GM12875 (cell line): ENCODE measurements at regions not wholly inside any gene's neighbourhood (a gene's known extent, or its start where the extent isn't known, plus 50 kb on each side); places are given as distances from the start of the nearest gene placed in this dataset.
"Not testable (repeated sequence)": the region's sequence is repeated elsewhere in the genome, so short reads cannot be mapped to it uniquely, and the experiment has no call there.

Experiments
- H3K4me3 ChIP-seq: one replicate; pipeline ENCODE4 v1.5.1; 2011; ENCODE audit warnings: low read depth, low read length, control low read depth
- CTCF ChIP-seq: IDR thresholded peaks from 2 replicates; pipeline ENCODE4 v1.5.1; 2011; ENCODE audit warnings: low read depth, mild to moderate bottlenecking, control low read depth, inconsistent platforms, low read length, moderate library complexity, borderline replicate concordance; ENCODE audit not compliant: insufficient read depth

- no peak for TF ChIP-seq CTCF
These were observed 207.6 kb downstream of the EMP1 start for GRCh38 chr12:13404111-13404628.

GRCh38 chr12:13391375-13391774, 194.8 kb downstream of the EMP1 start:
- H3K4me3 ChIP-seq = not testable (repeated sequence)

More at GRCh38 chr12:13404111-13404628, 207.6 kb downstream of the EMP1 start:
- H3K4me3 ChIP-seq = no peak overlapping the region

- H3K4me3 ChIP-seq = no peak overlapping the region
These were observed 194.4 kb downstream of the EMP1 start for GRCh38 chr12:13390918-13391317.

GRCh38 chr12:13390381-13390861, 193.9 kb downstream of the EMP1 start:
- no peak overlapping the region for H3K4me3 ChIP-seq
- TF ChIP-seq CTCF = no peak

More at GRCh38 chr12:13390918-13391317, 194.4 kb downstream of the EMP1 start:
- no peak for TF ChIP-seq CTCF

GRCh38 chr12:13387101-13387500, 190.6 kb downstream of the EMP1 start:
- no peak overlapping the region for H3K4me3 ChIP-seq
- TF ChIP-seq CTCF = no peak

GRCh38 chr12:13386323-13387039, 190.0 kb downstream of the EMP1 start:
- TF ChIP-seq CTCF = no peak

GRCh38 chr12:13383379-13383778, 186.9 kb downstream of the EMP1 start:
- no peak for TF ChIP-seq CTCF

More at GRCh38 chr12:13386323-13387039, 190.0 kb downstream of the EMP1 start:
- no peak overlapping the region for H3K4me3 ChIP-seq

More at GRCh38 chr12:13383379-13383778, 186.9 kb downstream of the EMP1 start:
- H3K4me3 ChIP-seq = no peak overlapping the region
